ENCODE measurements at regions not wholly inside any gene's neighbourhood (a gene's known extent, or its start where the extent isn't known, plus 50 kb on each side); places are given as distances from the start of the nearest gene placed in this dataset.

- Histone ChIP-seq H3K9ac (ENCODE audit: control insufficient read depth, insufficient read depth, low read length) (no peak overlapping the region), H3K27ac (ENCODE audit: control insufficient read depth, insufficient read depth) (no peak overlapping the region), H3K9me3 (replicated peaks; ENCODE audit: control insufficient read depth, insufficient read depth, low read length) (no peaks in the 10 kb centered on the region), H3K4me1 (ENCODE audit: control insufficient read depth, insufficient read depth, low read length) (no peaks in the 10 kb centered on the region), H4K20me1 (ENCODE audit: control insufficient read depth, insufficient read depth) (no peaks in the 10 kb centered on the region), H3K27me3 (replicated peaks in 1 of 2; ENCODE audit: control insufficient read depth in 2 of 2, insufficient read depth in 2 of 2, low read length in 1 of 2) (no peaks in the 10 kb centered on the region), H3K4me2 (ENCODE audit: control insufficient read depth, insufficient read depth) (no peak overlapping the region), H3K36me3 (ENCODE audit: control insufficient read depth in 2 of 2, insufficient read depth in 2 of 2, low read length in 1 of 2) (no peaks in the 10 kb centered on the region), H3K79me2 (ENCODE audit: control insufficient read depth, insufficient read depth, low read length) (no peaks in the 10 kb centered on the region), H3K4me3 (no peak overlapping the region), H2AFZ (ENCODE audit: control insufficient read depth, low read depth, low read length) (no peak overlapping the region)
- FAIRE-seq (no peak), DNase-seq (ENCODE audit: low read depth, low spot score) (no peak), ATAC-seq (no peak)
- BruUV-seq (replicated peaks) = no TSS peak
- in situ Hi-C loops (cut with MboI) (no loop called here), intact Hi-C loops (cut with micrococcal nuclease; ENCODE audit: unreplicated experiment) (no loop called here)
- CTCF ChIA-PET = interaction anchor here (1.2 kb wide), 1 partner anchor 13 kb away, joined by 3 read pairs; no protein-coding TSS in a partner anchor
- POLR2A ChIA-PET = no interaction called here
- RAD21 ChIA-PET (ENCODE audit: unreplicated experiment) = no interaction called here
- SMC1A ChIA-PET (ENCODE audit: uncharacterized antibody, unreplicated experiment) = no interaction called here
- TF ChIP-seq SRF (IDR thresholded peaks at IDR 0.05; ENCODE audit: low read depth in 2 of 2, low read length in 2 of 2) = no peak
- no peak for TF ChIP-seq CEBPZ (IDR thresholded peaks at IDR 0.05; ENCODE audit: low read depth, low read length)
- TF ChIP-seq ZNF384 (IDR thresholded peaks at IDR 0.05; ENCODE audit: borderline replicate concordance, low read depth, low read length) = no peak
- TF ChIP-seq ATF2 (IDR thresholded peaks at IDR 0.05; ENCODE audit: low read length) = no peak
- TF ChIP-seq MXI1 (IDR thresholded peaks at IDR 0.05; ENCODE audit: low read depth, low read length) = no peak
- no peak for TF ChIP-seq POLR2AphosphoS5 (IDR thresholded peaks at IDR 0.05; ENCODE audit: low read length)
- TF ChIP-seq KDM1A (IDR thresholded peaks at IDR 0.05; ENCODE audit: borderline replicate concordance) = no peak
- no peak for TF ChIP-seq SREBF1 (IDR thresholded peaks at IDR 0.05; ENCODE audit: low read length)
- no peak for TF ChIP-seq RAD21 (IDR thresholded peaks at IDR 0.05; ENCODE audit: insufficient read depth, low read depth, low read length)
- no peak for TF ChIP-seq SUPT20H (IDR thresholded peaks at IDR 0.05; ENCODE audit: borderline replicate concordance, control insufficient read depth, low read depth, low read length)
- no peak for TF ChIP-seq PRDM15 (CRISPR knock-in tag; IDR thresholded peaks at IDR 0.05)
- no peak for TF ChIP-seq SMAD1 (IDR thresholded peaks at IDR 0.05; ENCODE audit: low read depth, partially characterized antibody)
- 0% methylated on average over 1 of the region's 1 CpG for WGBS (ENCODE audit: insufficient coverage, insufficient replicate concordance, low lambda C conversion rate, missing lambda C conversion rate)
Measured at GRCh38 chr4:27397886-27398285, 537.2 kb downstream of the STIM2 start.

Measured in GM12878 (cell line).